Mesodermal cell (in vitro differentiated cells): ENCODE measurements at regions not wholly inside any gene's neighbourhood (a gene's known extent, or its start where the extent isn't known, plus 50 kb on each side); places are given as distances from the start of the nearest gene placed in this dataset.

ENCODE experiments used
- H3K27ac ChIP-seq: 2 replicates; pipeline ENCODE4 v1.7.0; 2013; ENCODE audit warnings: mild to moderate bottlenecking, low read depth, low read length, moderate library complexity; ENCODE audit not compliant: severe bottlenecking
- H3K36me3 ChIP-seq: 2 replicates; pipeline ENCODE4 v1.7.1; 2013; ENCODE audit warnings: mild to moderate bottlenecking, low read length, moderate library complexity; ENCODE audit not compliant: control insufficient read depth, insufficient read depth
- H3K4me1 ChIP-seq: one replicate; pipeline ENCODE4 v1.7.1; 2013; ENCODE audit warnings: mild to moderate bottlenecking, low read length; ENCODE audit not compliant: insufficient read depth, control insufficient read depth, poor library complexity, severe bottlenecking
- H3K4me3 ChIP-seq: 2 replicates; pipeline ENCODE4 v1.7.0; 2013; ENCODE audit warnings: low read length, control low read depth, mild to moderate bottlenecking; ENCODE audit not compliant: insufficient read depth, poor library complexity, severe bottlenecking; ENCODE audit errors: extremely low read depth
- H3K9me3 ChIP-seq: 2 replicates; pipeline ENCODE4 v1.7.1; 2013; ENCODE audit warnings: mild to moderate bottlenecking, low read length, moderate library complexity; ENCODE audit not compliant: control insufficient read depth
- WGBS, 2 experiments: methylation state at CpG; one replicate each; pipeline ENCODE4 v1.1.5; 2013; ENCODE audit warnings: missing lambda C conversion rate in 2 of 2; ENCODE audit not compliant: insufficient coverage in 2 of 2; 5-methylcytosine and 5-hydroxymethylcytosine counted together

DNA sequence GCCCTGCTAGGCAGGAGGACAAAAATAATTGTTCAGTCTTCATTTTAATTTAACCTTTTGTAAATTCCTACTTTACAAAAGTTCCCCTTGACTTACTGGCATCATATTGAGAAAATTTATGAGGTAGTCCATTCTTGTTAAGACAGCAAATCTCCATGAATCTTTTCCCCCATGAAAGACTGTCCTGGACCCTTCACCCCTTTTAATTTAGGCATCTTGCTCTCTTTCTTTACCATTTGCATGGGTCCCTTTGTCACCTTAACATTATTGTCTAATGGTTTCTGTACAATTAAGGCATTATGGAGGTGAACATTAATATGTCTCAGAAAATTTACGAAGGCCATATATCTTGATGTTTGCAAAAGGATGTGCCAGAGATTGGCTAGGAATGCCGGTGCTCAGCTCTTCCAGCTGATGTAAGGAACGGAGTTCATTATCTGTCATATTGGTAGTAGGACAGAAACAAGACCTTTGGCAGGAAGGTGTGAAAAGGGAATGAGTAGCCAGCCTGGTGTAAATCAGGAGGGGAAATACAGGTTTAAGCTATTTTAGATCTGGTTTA is 382.8 kb upstream of the TSHZ2 start:
- no peak overlapping the region for H3K4me3 ChIP-seq

GRCh38 chr20:52586660-52587059 is 385.5 kb upstream of the TSHZ2 start:
- Histone ChIP-seq H3K4me3 (no peak overlapping the region), H3K4me1 (no peaks in the 10 kb centered on the region), H3K36me3 (no peaks in the 10 kb centered on the region), H3K9me3 (no peaks in the 10 kb centered on the region), H3K27ac (no peak overlapping the region)

More for the DNA sequence above, 382.8 kb upstream of the TSHZ2 start:
- WGBS, 2 experiments, result 85 to 93% methylated on average over 3 of the region's 3 CpGs
- Histone ChIP-seq H3K36me3 (no peaks in the 10 kb centered on the region), H3K27ac (no peak overlapping the region), H3K9me3 (no peaks in the 10 kb centered on the region), H3K4me1 (no peaks in the 10 kb centered on the region)

- Histone ChIP-seq H3K36me3 (no peaks in the 10 kb centered on the region), H3K27ac (no peak overlapping the region), H3K4me3 (no peak overlapping the region), H3K4me1 (no peaks in the 10 kb centered on the region), H3K9me3 (no peaks in the 10 kb centered on the region)
- WGBS, 2 experiments, result no CpG with 5 or more reads among the region's 2 CpGs
Measured at GRCh38 chr20:52585333-52585732, 386.8 kb upstream of the TSHZ2 start.

GRCh38 chr20:52578559-52578958 is 387.0 kb upstream of the ZFP64 start:
- Histone ChIP-seq H3K4me3 (no peak overlapping the region), H3K4me1 (no peaks in the 10 kb centered on the region), H3K27ac (no peak overlapping the region), H3K9me3 (no peaks in the 10 kb centered on the region), H3K36me3 (no peaks in the 10 kb centered on the region)
- WGBS, 2 experiments, result 76 to 80% methylated on average over 3 to 4 of the region's 5 CpGs

- 80 to 100% methylated on average over 1 to 2 of the region's 3 CpGs for WGBS, 2 experiments
Measured at GRCh38 chr20:52577696-52578095, 386.1 kb upstream of the ZFP64 start.

GRCh38 chr20:52572687-52573086 is 381.1 kb upstream of the ZFP64 start:
- H3K4me1 ChIP-seq, result no peaks in the 10 kb centered on the region
- no peak overlapping the region for H3K4me3 ChIP-seq
- H3K36me3 ChIP-seq, result no peaks in the 10 kb centered on the region
- no peaks in the 10 kb centered on the region for H3K9me3 ChIP-seq
- whole genome bisulfite sequencing, 2 experiments, result no CpG with 5 or more reads among the region's 1 CpG
- no peak overlapping the region for H3K27ac ChIP-seq

More at GRCh38 chr20:52577696-52578095, 386.1 kb upstream of the ZFP64 start:
- no peak overlapping the region for H3K27ac ChIP-seq
- H3K4me1 ChIP-seq, result no peaks in the 10 kb centered on the region
- no peaks in the 10 kb centered on the region for H3K9me3 ChIP-seq
- no peak overlapping the region for H3K4me3 ChIP-seq
- H3K36me3 ChIP-seq, result no peaks in the 10 kb centered on the region

DNA sequence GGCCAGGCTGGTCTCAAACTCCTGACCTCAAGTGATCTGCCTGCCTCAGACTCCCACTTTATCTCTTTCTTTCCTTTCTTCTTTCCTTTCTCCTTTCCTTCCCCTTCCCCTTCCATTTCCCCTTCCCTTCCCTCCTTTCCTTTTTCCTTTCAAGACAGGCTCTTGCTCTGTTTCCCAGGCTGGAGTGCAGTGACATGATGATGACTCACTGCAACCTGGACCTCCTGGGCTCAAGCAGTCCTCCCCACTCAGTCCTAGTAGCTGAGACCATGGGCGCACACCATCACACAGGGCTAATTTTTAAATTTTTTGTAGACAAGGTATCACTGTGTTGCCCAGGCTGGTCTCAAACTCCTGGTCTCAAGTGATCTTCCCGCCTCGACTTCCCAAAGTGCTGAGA is 377.6 kb upstream of the ZFP64 start:
- 83 to 93% methylated on average over 1 to 3 of the region's 3 CpGs for WGBS, 2 experiments

GRCh38 chr20:52565614-52566013 is 374.0 kb upstream of the ZFP64 start:
- Histone ChIP-seq H3K9me3 (no peaks in the 10 kb centered on the region), H3K4me3 (no peak overlapping the region), H3K4me1 (no peaks in the 10 kb centered on the region), H3K36me3 (no peaks in the 10 kb centered on the region), H3K27ac (no peak overlapping the region)
- 93 to 96% methylated on average over 2 of the region's 2 CpGs for WGBS, 2 experiments

More for the DNA sequence above, 377.6 kb upstream of the ZFP64 start:
- Histone ChIP-seq H3K4me1 (no peaks in the 10 kb centered on the region), H3K9me3 (no peaks in the 10 kb centered on the region), H3K27ac (no peak overlapping the region), H3K36me3 (no peaks in the 10 kb centered on the region), H3K4me3 (no peak overlapping the region)

- H3K4me1 ChIP-seq, result no peaks in the 10 kb centered on the region
- H3K9me3 ChIP-seq, result no peaks in the 10 kb centered on the region
- H3K36me3 ChIP-seq, result no peaks in the 10 kb centered on the region
- no peak overlapping the region for H3K4me3 ChIP-seq
- no peak overlapping the region for H3K27ac ChIP-seq
- WGBS, 2 experiments, result 100% methylated on average over 3 of the region's 4 CpGs
Measured at GRCh38 chr20:52564594-52564993, 373.0 kb upstream of the ZFP64 start.

DNA sequence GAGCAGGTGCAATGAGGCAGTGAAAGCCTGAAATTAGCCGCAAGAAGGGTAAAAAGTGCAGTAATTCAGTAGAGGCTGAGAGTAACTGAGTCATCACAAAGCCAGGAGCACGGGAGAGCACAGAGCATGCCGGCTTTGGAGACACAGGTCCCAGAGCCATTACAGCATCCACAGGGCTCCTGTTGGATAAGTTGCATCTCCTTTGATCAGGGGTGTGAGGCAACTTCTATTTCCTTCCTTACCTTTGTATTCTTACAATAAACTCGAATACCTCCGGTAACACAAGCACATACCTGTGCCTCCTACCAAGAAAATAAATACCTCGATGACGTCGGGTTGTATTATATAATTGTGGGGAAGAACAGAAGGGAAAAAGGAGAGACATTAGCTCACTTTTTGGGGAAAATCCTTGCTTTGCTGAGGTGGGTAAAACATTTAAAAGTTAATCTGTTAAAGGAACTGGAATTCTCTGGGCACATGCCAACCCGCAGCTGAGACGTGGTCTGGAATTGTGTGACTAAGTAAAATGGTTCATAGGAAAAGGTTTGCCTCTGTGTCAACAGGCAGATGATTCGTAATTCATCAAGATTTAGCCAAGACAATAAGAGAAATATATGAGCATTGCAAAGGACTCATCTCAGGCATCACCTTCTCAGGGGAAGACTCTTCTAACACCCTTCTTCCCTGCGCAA is 360.7 kb upstream of the ZFP64 start:
- H3K9me3 ChIP-seq, result no peaks in the 10 kb centered on the region
- no peak overlapping the region for H3K4me3 ChIP-seq
- H3K36me3 ChIP-seq, result no peaks in the 10 kb centered on the region
- H3K4me1 ChIP-seq, result no peaks in the 10 kb centered on the region
- H3K27ac ChIP-seq, result no peak overlapping the region
- WGBS, 2 experiments, result 82 to 85% methylated on average over 2 to 7 of the region's 12 CpGs

- Histone ChIP-seq H3K27ac (no peak overlapping the region), H3K4me3 (no peak overlapping the region), H3K36me3 (no peaks in the 10 kb centered on the region), H3K4me1 (no peaks in the 10 kb centered on the region), H3K9me3 (peaks cover 5% of the 10 kb centered on the region)
- no CpG with 5 or more reads among the region's 4 CpGs for WGBS, 2 experiments
Measured at GRCh38 chr20:52542131-52542530, 350.6 kb upstream of the ZFP64 start.
